H9 (cell line): ENCODE measurements at regions not wholly inside any gene's neighbourhood (a gene's known extent, or its start where the extent isn't known, plus 50 kb on each side); places are given as distances from the start of the nearest gene placed in this dataset.

Experiments
- DNase-seq: peaks from one replicate; pipeline ENCODE4 v3.0.0-alpha.2; 2017
- H2AFZ ChIP-seq: one replicate; pipeline ENCODE4 v1.6.1; 2013; ENCODE audit warnings: mild to moderate bottlenecking, low read length, control low read depth, moderate library complexity
- H2AK5ac ChIP-seq: 2 replicates; pipeline ENCODE4 v1.6.1; 2013; ENCODE audit warnings: low read length, control low read depth, mixed read lengths; ENCODE audit not compliant: insufficient read length
- H2BK120ac ChIP-seq: one replicate; pipeline ENCODE4 v1.6.1; 2013; ENCODE audit warnings: low read depth, mild to moderate bottlenecking, low read length, control low read depth, inconsistent platforms; ENCODE audit not compliant: poor library complexity, severe bottlenecking
- H2BK12ac ChIP-seq: 2 replicates; pipeline ENCODE4 v1.6.1; 2013; ENCODE audit warnings: low read length, control low read depth, mixed read lengths, low read depth; ENCODE audit not compliant: insufficient read length
- H2BK15ac ChIP-seq: 2 replicates; pipeline ENCODE4 v1.6.1; 2013; ENCODE audit warnings: low read depth, low read length, control low read depth
- H2BK20ac ChIP-seq: one replicate; pipeline ENCODE4 v1.6.1; 2013; ENCODE audit warnings: low read depth, mild to moderate bottlenecking, low read length, control low read depth, inconsistent platforms; ENCODE audit not compliant: poor library complexity, severe bottlenecking
- H2BK5ac ChIP-seq: 2 replicates; pipeline ENCODE4 v1.6.1; 2013; ENCODE audit warnings: low read length, control low read depth, mixed read lengths; ENCODE audit not compliant: insufficient read length
- H3K14ac ChIP-seq: 2 replicates; pipeline ENCODE4 v1.6.1; 2013; ENCODE audit warnings: low read length, control low read depth; ENCODE audit not compliant: insufficient read depth
- H3K18ac ChIP-seq: 2 replicates; pipeline ENCODE4 v1.6.1; 2013; ENCODE audit warnings: low read depth, mild to moderate bottlenecking, mixed read lengths, low read length, control low read depth; ENCODE audit not compliant: insufficient read length
- H3K23ac ChIP-seq: 2 replicates; pipeline ENCODE4 v1.6.1; 2013; ENCODE audit warnings: low read length, control low read depth, mixed read lengths, low read depth; ENCODE audit not compliant: insufficient read length
- H3K23me2 ChIP-seq: 2 replicates; pipeline ENCODE4 v1.6.1; 2013; ENCODE audit warnings: low read depth, mild to moderate bottlenecking, mixed read lengths, low read length, control low read depth; ENCODE audit not compliant: insufficient read length, poor library complexity, severe bottlenecking
- H3K27ac ChIP-seq: 2 replicates; pipeline ENCODE4 v1.5.1; 2013; ENCODE audit warnings: low read length, control low read depth, mixed read lengths, low read depth; ENCODE audit not compliant: insufficient read length
- H3K27me3 ChIP-seq: 2 replicates; pipeline ENCODE4 v1.6.1; 2013; ENCODE audit warnings: low read length, control low read depth, inconsistent platforms; ENCODE audit not compliant: insufficient read depth
- H3K4ac ChIP-seq: 2 replicates; pipeline ENCODE4 v1.6.1; 2013; ENCODE audit warnings: low read depth, mild to moderate bottlenecking, control low read depth, inconsistent platforms, low read length, moderate library complexity
- H3K4me1 ChIP-seq: 2 replicates; pipeline ENCODE4 v1.6.1; 2013; ENCODE audit warnings: low read length, control low read depth, inconsistent platforms; ENCODE audit not compliant: insufficient read depth
- H3K4me2 ChIP-seq: 2 replicates; pipeline ENCODE4 v1.6.1; 2013; ENCODE audit warnings: low read length, control low read depth, mixed read lengths; ENCODE audit not compliant: insufficient read length, insufficient read depth
- H3K56ac ChIP-seq: 2 replicates; pipeline ENCODE4 v1.6.1; 2013; ENCODE audit warnings: low read depth, mild to moderate bottlenecking, mixed read lengths, low read length, control low read depth; ENCODE audit not compliant: insufficient read length
- H3K79me1 ChIP-seq: 2 replicates; pipeline ENCODE4 v1.6.1; 2013; ENCODE audit warnings: low read depth, mild to moderate bottlenecking, moderate library complexity, low read length, control low read depth, inconsistent platforms; ENCODE audit not compliant: insufficient read depth, poor library complexity, severe bottlenecking
- H3K79me2 ChIP-seq: 2 replicates; pipeline ENCODE4 v1.6.1; 2013; ENCODE audit warnings: low read length, control low read depth, inconsistent platforms; ENCODE audit not compliant: insufficient read depth
- H3K9ac ChIP-seq: 2 replicates; pipeline ENCODE4 v1.6.1; 2013; ENCODE audit warnings: low read length, control low read depth, mixed read lengths; ENCODE audit not compliant: insufficient read length; ENCODE audit errors: extremely low read depth
- H3K9me3 ChIP-seq: one replicate; pipeline ENCODE4 v1.6.1; 2013; ENCODE audit warnings: low read depth, low read length, inconsistent platforms; ENCODE audit not compliant: control insufficient read depth
- H3T11ph ChIP-seq: one replicate; pipeline ENCODE4 v1.6.1; 2013; ENCODE audit warnings: mild to moderate bottlenecking, low read length, control low read depth, inconsistent platforms
- H4K20me1 ChIP-seq: one replicate; pipeline ENCODE4 v1.6.1; 2013; ENCODE audit not compliant: control insufficient read depth, insufficient read length, insufficient read depth
- H4K5ac ChIP-seq: 2 replicates; pipeline ENCODE4 v1.6.1; 2013; ENCODE audit warnings: low read depth, mild to moderate bottlenecking, mixed read lengths, low read length, control low read depth; ENCODE audit not compliant: insufficient read length
- H4K8ac ChIP-seq: replicated peaks from 2 replicates; pipeline ENCODE4 v1.6.1; 2013; ENCODE audit warnings: low read length, control low read depth, mixed read lengths, low read depth; ENCODE audit not compliant: insufficient read length
- H4K91ac ChIP-seq: 2 replicates; pipeline ENCODE4 v1.6.1; 2013; ENCODE audit warnings: low read depth, mild to moderate bottlenecking, moderate library complexity, mixed read lengths, low read length, control low read depth; ENCODE audit not compliant: insufficient read length
- H3K27ac Mint-ChIP-seq, 3 experiments: 2 replicates in 2 of 3; 3 replicates in 1 of 3; pipeline ENCODE4 v1.8.0; 2020 to 2021; ENCODE audit warnings: mixed read lengths in 3 of 3, mild to moderate bottlenecking in 1 of 3, moderate library complexity in 1 of 3
- H3K27me3 Mint-ChIP-seq: 2 replicates; pipeline ENCODE4 v1.8.0; 2021; ENCODE audit warnings: low read depth, mild to moderate bottlenecking, moderate library complexity, mixed read lengths
- H3K36me3 Mint-ChIP-seq, 3 experiments: 2 replicates in 2 of 3; 3 replicates in 1 of 3; pipeline ENCODE4 v1.8.0; 2020 to 2021; ENCODE audit warnings: low read depth in 3 of 3, mixed read lengths in 3 of 3; ENCODE audit not compliant: insufficient read depth in 1 of 3
- H3K4me1 Mint-ChIP-seq, 2 experiments: 2 replicates each; pipeline ENCODE4 v1.8.0; 2020; ENCODE audit warnings: mixed read lengths in 2 of 2
- H3K4me3 Mint-ChIP-seq, 2 experiments: 2 replicates in 1 of 2; 3 replicates in 1 of 2; pipeline ENCODE4 v1.8.0; 2020 to 2021; ENCODE audit warnings: mild to moderate bottlenecking in 2 of 2, mixed read lengths in 2 of 2, moderate library complexity in 1 of 2
- H3K9me3 Mint-ChIP-seq, 2 experiments: 2 replicates in 1 of 2; 3 replicates in 1 of 2; pipeline ENCODE4 v1.8.0; 2020; ENCODE audit warnings: mild to moderate bottlenecking in 2 of 2, mixed read lengths in 2 of 2, moderate library complexity in 1 of 2
- WGBS: extraction: QIAGEN DNeasy Blood & Tissue Kit; methylation state at CpG from one replicate; pipeline ENCODE4 v1.1.7; 2013; ENCODE audit warnings: missing lambda C conversion rate, low lambda C conversion rate, mixed read lengths; ENCODE audit not compliant: insufficient read length; ENCODE audit errors: extremely low coverage; 5-methylcytosine and 5-hydroxymethylcytosine counted together
- TF ChIP-seq, protein P1 (sequence below): fragments of 200-600 bp; sonication (generic); conservative IDR thresholded peaks from 3 replicates; pipeline ENCODE4 v1.8.0; 2021; ENCODE audit warnings: antibody characterized with exemption, mild to moderate bottlenecking

- no peak overlapping the region for H3K18ac ChIP-seq
- no peak overlapping the region for H2BK120ac ChIP-seq
- H4K8ac ChIP-seq = no peak overlapping the region
- no peak overlapping the region for H2BK12ac ChIP-seq
- H3T11ph ChIP-seq = no peak overlapping the region
- WGBS = no CpG with 5 or more reads among the region's 2 CpGs
- no peak overlapping the region for H2BK20ac ChIP-seq
- TF ChIP-seq, protein P1, sequence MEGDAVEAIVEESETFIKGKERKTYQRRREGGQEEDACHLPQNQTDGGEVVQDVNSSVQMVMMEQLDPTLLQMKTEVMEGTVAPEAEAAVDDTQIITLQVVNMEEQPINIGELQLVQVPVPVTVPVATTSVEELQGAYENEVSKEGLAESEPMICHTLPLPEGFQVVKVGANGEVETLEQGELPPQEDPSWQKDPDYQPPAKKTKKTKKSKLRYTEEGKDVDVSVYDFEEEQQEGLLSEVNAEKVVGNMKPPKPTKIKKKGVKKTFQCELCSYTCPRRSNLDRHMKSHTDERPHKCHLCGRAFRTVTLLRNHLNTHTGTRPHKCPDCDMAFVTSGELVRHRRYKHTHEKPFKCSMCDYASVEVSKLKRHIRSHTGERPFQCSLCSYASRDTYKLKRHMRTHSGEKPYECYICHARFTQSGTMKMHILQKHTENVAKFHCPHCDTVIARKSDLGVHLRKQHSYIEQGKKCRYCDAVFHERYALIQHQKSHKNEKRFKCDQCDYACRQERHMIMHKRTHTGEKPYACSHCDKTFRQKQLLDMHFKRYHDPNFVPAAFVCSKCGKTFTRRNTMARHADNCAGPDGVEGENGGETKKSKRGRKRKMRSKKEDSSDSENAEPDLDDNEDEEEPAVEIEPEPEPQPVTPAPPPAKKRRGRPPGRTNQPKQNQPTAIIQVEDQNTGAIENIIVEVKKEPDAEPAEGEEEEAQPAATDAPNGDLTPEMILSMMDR = no peak
- DNase-seq = no peak
- no peak overlapping the region for H2AFZ ChIP-seq
- H2BK15ac ChIP-seq = no peak overlapping the region
- H3K27me3 Mint-ChIP-seq = no peaks in the 10 kb centered on the region
- H3K14ac ChIP-seq = no peak overlapping the region
- no peak overlapping the region for H3K4me2 ChIP-seq
- H3K27ac ChIP-seq = no peak overlapping the region
- no peak overlapping the region for H3K56ac ChIP-seq
- no peaks in the 10 kb centered on the region for H3K79me2 ChIP-seq
- H3K36me3 Mint-ChIP-seq = no peaks in the 10 kb centered on the region
- no peak overlapping the region for H2AK5ac ChIP-seq
- no peaks in the 10 kb centered on the region for H3K79me1 ChIP-seq
- no peak overlapping the region for H2BK5ac ChIP-seq
- no peaks in the 10 kb centered on the region for H3K9me3 Mint-ChIP-seq
- no peaks in the 10 kb centered on the region for H3K9me3 ChIP-seq
- H3K9ac ChIP-seq = no peak overlapping the region
- no peak overlapping the region for H3K4me3 Mint-ChIP-seq
- H3K23me2 ChIP-seq = no peaks in the 10 kb centered on the region
- H3K4me1 ChIP-seq = no peaks in the 10 kb centered on the region
- H3K23ac ChIP-seq = no peak overlapping the region
- no peak overlapping the region for H3K27ac Mint-ChIP-seq
- no peak overlapping the region for H4K91ac ChIP-seq
- peaks cover 0 to 4% of the 10 kb centered on the region in 2 experiments; a peak in 1 of 4 replicates for H3K4me1 Mint-ChIP-seq
- H4K20me1 ChIP-seq = no peaks in the 10 kb centered on the region
- H3K27me3 ChIP-seq = no peaks in the 10 kb centered on the region
- no peak overlapping the region for H3K4ac ChIP-seq
- H4K5ac ChIP-seq = no peak overlapping the region
These were observed 261.5 kb downstream of the SLC7A11 start for GRCh38 chr4:137980641-137981040.
